CD14-positive monocyte (primary cell): ENCODE measurements at regions not wholly inside any gene's neighbourhood (a gene's known extent, or its start where the extent isn't known, plus 50 kb on each side); places are given as distances from the start of the nearest gene placed in this dataset.

Source experiments
- DNase-seq, 3 donors: peaks; one replicate each; pipeline ENCODE4 v3.0.0-alpha.2; 2011 to 2022
- H2AFZ ChIP-seq: 2 replicates; pipeline ENCODE4 v1.6.0; 2012; ENCODE audit warnings: mild to moderate bottlenecking, low read depth, low read length, inconsistent platforms; ENCODE audit not compliant: insufficient read depth, poor library complexity, severe bottlenecking
- H3K27ac ChIP-seq, 2 donors: 1 replicate in 1 of 2; 2 replicates in 1 of 2; pipeline ENCODE4 v1.5.1; 2012 to 2013; ENCODE audit warnings: low read length in 2 of 2, control low read depth in 1 of 2, inconsistent platforms in 1 of 2, low read depth in 1 of 2, mild to moderate bottlenecking in 1 of 2
- H3K27me3 ChIP-seq, 2 donors: one replicate each; pipeline versions ENCODE4 v1.6.0 to v1.6.1; 2011 to 2013; ENCODE audit warnings: low read length in 2 of 2; ENCODE audit not compliant: control insufficient read depth in 2 of 2, insufficient read depth in 2 of 2
- H3K36me3 ChIP-seq, 2 donors: replicated peaks in 1 of 2; 1 replicate in 1 of 2; 2 replicates in 1 of 2; pipeline versions ENCODE4 v1.5.1 to v1.6.1; 2012 to 2013; ENCODE audit warnings: low read length in 2 of 2, control low read depth in 1 of 2, inconsistent platforms in 1 of 2, mild to moderate bottlenecking in 1 of 2; ENCODE audit not compliant: insufficient read depth in 2 of 2, control insufficient read depth in 1 of 2
- H3K4me1 ChIP-seq, 2 donors: 1 replicate in 1 of 2; 2 replicates in 1 of 2; pipeline versions ENCODE4 v1.5.1 to v1.6.1; 2012 to 2013; ENCODE audit warnings: low read length in 2 of 2, control low read depth in 1 of 2, inconsistent platforms in 1 of 2, mild to moderate bottlenecking in 1 of 2, moderate library complexity in 1 of 2; ENCODE audit not compliant: insufficient read depth in 2 of 2, control insufficient read depth in 1 of 2
- H3K4me2 ChIP-seq: replicated peaks from 2 replicates; pipeline ENCODE3; 2012; ENCODE audit warnings: low read length, moderate library complexity, mild to moderate bottlenecking; ENCODE audit not compliant: poor library complexity, severe bottlenecking; ENCODE audit errors: extremely low read depth
- H3K4me3 ChIP-seq, 3 experiments: fragments of 200-600 bp in 1 of 3; sonication (generic) in 1 of 3; replicated peaks in 1 of 3; 1 replicate in 2 of 3; 2 replicates in 1 of 3; pipeline ENCODE4 v1.5.1; 2011 to 2013; ENCODE audit warnings: low read length in 3 of 3, mild to moderate bottlenecking in 3 of 3, control low read depth in 2 of 3, low read depth in 2 of 3, inconsistent platforms in 1 of 3, moderate library complexity in 1 of 3
- H3K79me2 ChIP-seq: 2 replicates; pipeline ENCODE4 v1.6.0; 2012; ENCODE audit warnings: mild to moderate bottlenecking, control low read depth, inconsistent platforms, low read length, moderate library complexity; ENCODE audit not compliant: insufficient read depth
- H3K9ac ChIP-seq: 2 replicates; pipeline ENCODE4 v1.6.0; 2017; ENCODE audit warnings: low read length, mild to moderate bottlenecking; ENCODE audit not compliant: insufficient read depth, poor library complexity, severe bottlenecking
- H3K9me3 ChIP-seq, 2 donors: replicated peaks in 1 of 2; 1 replicate in 1 of 2; 2 replicates in 1 of 2; pipeline versions ENCODE4 v1.5.1 to v1.6.1; 2012 to 2013; ENCODE audit warnings: low read length in 2 of 2, control low read depth in 1 of 2; ENCODE audit not compliant: control insufficient read depth in 1 of 2, insufficient read depth in 1 of 2
- H4K20me1 ChIP-seq: 2 replicates; pipeline ENCODE4 v1.6.0; 2012; ENCODE audit warnings: mild to moderate bottlenecking, low read length, control low read depth, moderate library complexity; ENCODE audit not compliant: insufficient read depth
- H3K27ac Mint-ChIP-seq, 7 donors: one replicate each; pipeline ENCODE4 v1.8.0; 2020; ENCODE audit warnings: mild to moderate bottlenecking in 7 of 7, mixed read lengths in 7 of 7, moderate library complexity in 6 of 7, inconsistent platforms in 2 of 7
- H3K27me3 Mint-ChIP-seq, 3 donors: one replicate each; pipeline ENCODE4 v1.8.0; 2021 to 2022; ENCODE audit warnings: low read depth in 3 of 3, mild to moderate bottlenecking in 3 of 3, mixed read lengths in 3 of 3, moderate library complexity in 3 of 3, inconsistent platforms in 1 of 3
- H3K36me3 Mint-ChIP-seq, 2 donors: one replicate each; pipeline ENCODE4 v1.8.0; 2020; ENCODE audit warnings: mixed read lengths in 2 of 2, inconsistent platforms in 1 of 2, mild to moderate bottlenecking in 1 of 2
- H3K4me1 Mint-ChIP-seq: one replicate; pipeline ENCODE4 v1.8.0; 2020; ENCODE audit warnings: mild to moderate bottlenecking, mixed read lengths
- H3K4me3 Mint-ChIP-seq, 2 donors: one replicate each; pipeline ENCODE4 v1.8.0; 2020; ENCODE audit warnings: mild to moderate bottlenecking in 2 of 2, mixed read lengths in 2 of 2, moderate library complexity in 1 of 2
- H3K9me3 Mint-ChIP-seq, 7 donors: one replicate each; pipeline ENCODE4 v1.8.0; 2020 to 2022; ENCODE audit warnings: mixed read lengths in 7 of 7, mild to moderate bottlenecking in 6 of 7, moderate library complexity in 6 of 7, inconsistent platforms in 2 of 7
- CTCF ChIP-seq: fragments of 200-600 bp; IDR thresholded peaks from one replicate; pipeline ENCODE4 v1.8.0; 2022; ENCODE audit warnings: antibody characterized with exemption, mild to moderate bottlenecking
- WGBS: methylation state at CpG from one replicate; pipeline ENCODE4 v1.1.5; 2013; ENCODE audit warnings: missing lambda C conversion rate; ENCODE audit not compliant: insufficient coverage; 5-methylcytosine and 5-hydroxymethylcytosine counted together
- intact Hi-C, 2 donors: fragments of 100-400 bp; cut with micrococcal nuclease; formaldehyde crosslinking; loops; one replicate each; pipeline versions ENCODE4 v1.15.0 to v1.15.1; 2023

GRCh38 chr13:71306821-71307220 lies 560.2 kb downstream of the DACH1 start:
- Histone ChIP-seq H3K4me3 (no peak overlapping the region), H3K27me3 (no peaks in the 10 kb centered on the region), H4K20me1 (no peaks in the 10 kb centered on the region), H3K9me3 (no peaks in the 10 kb centered on the region), H3K27ac (no peak overlapping the region), H3K9ac (no peak overlapping the region), H3K4me2 (no peak overlapping the region), H3K79me2 (no peaks in the 10 kb centered on the region), H3K36me3 (no peaks in the 10 kb centered on the region), H3K4me1 (no peaks in the 10 kb centered on the region), H2AFZ (no peak overlapping the region)
- no peak overlapping the region for H3K4me3 Mint-ChIP-seq
- H3K27ac Mint-ChIP-seq, result no peak overlapping the region
- intact Hi-C loops, result no loop called here
- WGBS, result 100% methylated on average over 1 of the region's 1 CpG
- no peak for DNase-seq
- no peaks in the 10 kb centered on the region for H3K36me3 Mint-ChIP-seq
- H3K4me1 Mint-ChIP-seq, result peaks cover 5% of the 10 kb centered on the region
- H3K9me3 Mint-ChIP-seq, result no peaks in the 10 kb centered on the region
- H3K27me3 Mint-ChIP-seq, result peaks cover 0 to 2% (median 0%) of the 10 kb centered on the region in 3 donors
- no peak for TF ChIP-seq CTCF

DNA sequence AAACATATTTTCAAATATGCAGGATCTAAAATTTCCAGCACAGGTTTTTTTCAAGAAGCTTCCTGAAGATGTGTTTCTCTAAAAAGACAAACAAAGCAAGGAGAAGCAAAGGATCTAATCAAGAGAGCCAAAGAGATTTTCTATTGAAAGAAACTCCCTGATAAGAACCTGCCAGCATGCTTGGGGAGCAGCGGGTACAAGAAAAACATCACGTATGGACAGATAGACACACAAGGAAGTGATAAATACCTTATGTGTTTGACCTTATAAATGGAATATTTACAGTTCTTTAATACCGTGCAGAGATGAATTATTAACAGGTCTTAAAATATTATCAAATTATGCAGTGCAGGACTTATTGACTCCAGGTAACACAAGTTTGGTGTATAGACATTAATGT lies 562.1 kb downstream of the DACH1 start:
- no peaks in the 10 kb centered on the region for H3K9me3 Mint-ChIP-seq
- Histone ChIP-seq H2AFZ (no peak overlapping the region), H3K4me1 (no peaks in the 10 kb centered on the region), H3K4me3 (no peak overlapping the region), H4K20me1 (no peaks in the 10 kb centered on the region), H3K27me3 (no peaks in the 10 kb centered on the region), H3K9ac (no peak overlapping the region), H3K36me3 (no peaks in the 10 kb centered on the region), H3K27ac (no peak overlapping the region), H3K4me2 (no peak overlapping the region), H3K79me2 (no peaks in the 10 kb centered on the region), H3K9me3 (no peaks in the 10 kb centered on the region)
- intact Hi-C loops, result no loop called here
- H3K4me3 Mint-ChIP-seq, result no peak overlapping the region
- H3K4me1 Mint-ChIP-seq, result peaks cover 2% of the 10 kb centered on the region
- TF ChIP-seq CTCF, result no peak
- no peak overlapping the region for H3K27ac Mint-ChIP-seq
- no CpG with 5 or more reads among the region's 3 CpGs for WGBS
- DNase-seq, result no peak
- peaks cover 0 to 3% (median 1%) of the 10 kb centered on the region in 3 donors for H3K27me3 Mint-ChIP-seq
- H3K36me3 Mint-ChIP-seq, result no peaks in the 10 kb centered on the region
